HG03064 (cell line): ENCODE measurements at regions not wholly inside any gene's neighbourhood (a gene's known extent, or its start where the extent isn't known, plus 50 kb on each side); places are given as distances from the start of the nearest gene placed in this dataset.
"Not testable (repeated sequence)": the region's sequence is repeated elsewhere in the genome, so short reads cannot be mapped to it uniquely, and the experiment has no call there.

Source experiments
- ATAC-seq: cut with Tn5 transposase; IDR thresholded peaks from one replicate; pipeline ENCODE4 v1.9.1; 2021; ENCODE audit warnings: low read depth; ENCODE audit not compliant: unreplicated experiment

- ATAC-seq: no peak
These were observed 50.0 kb upstream of the RASGRP1 start for GRCh38 chr15:38614621-38615020.

- no peak for ATAC-seq
These were observed 53.2 kb upstream of the RASGRP1 start for GRCh38 chr15:38617831-38618230.

GRCh38 chr15:38618242-38618955 lies 53.8 kb upstream of the RASGRP1 start:
- no peak for ATAC-seq

- no peak for ATAC-seq
These were observed 55.5 kb upstream of the RASGRP1 start for GRCh38 chr15:38620098-38620497.

- no peak for ATAC-seq
These were observed 56.4 kb upstream of the RASGRP1 start for GRCh38 chr15:38620851-38621594.

- ATAC-seq: no peak
These were observed 57.7 kb upstream of the RASGRP1 start for GRCh38 chr15:38622304-38622703.

- no peak for ATAC-seq
These were observed 58.3 kb upstream of the RASGRP1 start for GRCh38 chr15:38622908-38623307.

- no peak for ATAC-seq
These were observed 59.1 kb upstream of the RASGRP1 start for GRCh38 chr15:38623744-38624143.

- no peak for ATAC-seq
These were observed 59.9 kb upstream of the RASGRP1 start for GRCh38 chr15:38624244-38625205.

- ATAC-seq: no peak
These were observed 61.3 kb upstream of the RASGRP1 start for GRCh38 chr15:38625886-38626285.

- ATAC-seq: no peak
These were observed 61.9 kb upstream of the RASGRP1 start for GRCh38 chr15:38626443-38627050.

GRCh38 chr15:38627689-38628277 lies 63.2 kb upstream of the RASGRP1 start:
- no peak for ATAC-seq

GRCh38 chr15:38631119-38632075 lies 66.8 kb upstream of the RASGRP1 start:
- ATAC-seq: no peak

GRCh38 chr15:38635170-38635569 lies 70.6 kb upstream of the RASGRP1 start:
- ATAC-seq: no peak

GRCh38 chr15:38636597-38636996 lies 72.0 kb upstream of the RASGRP1 start:
- ATAC-seq: no peak

- no peak for ATAC-seq
These were observed 73.5 kb upstream of the RASGRP1 start for GRCh38 chr15:38638126-38638525.

- no peak for ATAC-seq
These were observed 74.2 kb upstream of the RASGRP1 start for GRCh38 chr15:38638811-38639210.

GRCh38 chr15:38642689-38643270 lies 78.2 kb upstream of the RASGRP1 start:
- ATAC-seq: no peak

GRCh38 chr15:38644353-38644752 lies 79.7 kb upstream of the RASGRP1 start:
- ATAC-seq: not testable (repeated sequence)
